ENCODE measurements at regions not wholly inside any gene's neighbourhood (a gene's known extent, or its start where the extent isn't known, plus 50 kb on each side); places are given as distances from the start of the nearest gene placed in this dataset.

DNA sequence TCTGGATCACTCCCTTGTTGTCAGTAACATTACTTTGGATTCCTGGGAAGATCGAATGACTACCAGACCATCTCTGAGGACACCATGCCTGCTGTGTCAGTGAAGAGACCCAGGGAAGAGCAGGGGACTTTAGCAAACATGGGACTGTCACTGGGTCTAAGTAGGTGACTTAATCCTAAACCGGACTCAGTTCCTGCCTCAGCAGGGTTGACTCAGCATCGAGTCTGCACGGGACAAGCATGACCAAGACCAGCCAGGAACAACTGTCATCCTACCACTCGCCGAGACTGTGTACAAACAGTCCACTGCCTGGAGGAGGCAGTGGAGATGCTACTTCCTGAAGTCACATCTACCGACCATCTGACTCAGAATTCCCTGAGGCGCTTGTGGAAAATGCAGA lies 53.2 kb upstream of the RAB4A start:
- Histone ChIP-seq H3K4me1 (ENCODE audit: low read length) (no peaks in the 10 kb centered on the region), H3K4me2 (ENCODE audit: low read depth, low read length) (no peak overlapping the region), H3K79me2 (ENCODE audit: low read length) (no peaks in the 10 kb centered on the region), H3K4me3 (ENCODE audit: low read length) (no peak overlapping the region), H3F3A (ENCODE audit: insufficient read depth, low read length) (no peaks in the 10 kb centered on the region), H3K27ac (ENCODE audit: low read length) (no peak overlapping the region), H3K9me2 (replicated peaks; ENCODE audit: insufficient read depth, low read length) (no peaks in the 10 kb centered on the region), H3K9ac (ENCODE audit: low read length) (no peak overlapping the region), H2AFZ (ENCODE audit: low read length) (no peak overlapping the region), H3K27me3 (replicated peaks; ENCODE audit: insufficient read depth, low read length) (no peaks in the 10 kb centered on the region), H4K20me1 (ENCODE audit: insufficient read depth, low read length) (no peaks in the 10 kb centered on the region), H3K9me3 (replicated peaks; ENCODE audit: insufficient read depth, low read length) (no peaks in the 10 kb centered on the region), H3K36me3 (replicated peaks; ENCODE audit: insufficient read depth, low read length) (no peaks in the 10 kb centered on the region)
- DNase-seq = no peak
- TF ChIP-seq, protein P1, sequence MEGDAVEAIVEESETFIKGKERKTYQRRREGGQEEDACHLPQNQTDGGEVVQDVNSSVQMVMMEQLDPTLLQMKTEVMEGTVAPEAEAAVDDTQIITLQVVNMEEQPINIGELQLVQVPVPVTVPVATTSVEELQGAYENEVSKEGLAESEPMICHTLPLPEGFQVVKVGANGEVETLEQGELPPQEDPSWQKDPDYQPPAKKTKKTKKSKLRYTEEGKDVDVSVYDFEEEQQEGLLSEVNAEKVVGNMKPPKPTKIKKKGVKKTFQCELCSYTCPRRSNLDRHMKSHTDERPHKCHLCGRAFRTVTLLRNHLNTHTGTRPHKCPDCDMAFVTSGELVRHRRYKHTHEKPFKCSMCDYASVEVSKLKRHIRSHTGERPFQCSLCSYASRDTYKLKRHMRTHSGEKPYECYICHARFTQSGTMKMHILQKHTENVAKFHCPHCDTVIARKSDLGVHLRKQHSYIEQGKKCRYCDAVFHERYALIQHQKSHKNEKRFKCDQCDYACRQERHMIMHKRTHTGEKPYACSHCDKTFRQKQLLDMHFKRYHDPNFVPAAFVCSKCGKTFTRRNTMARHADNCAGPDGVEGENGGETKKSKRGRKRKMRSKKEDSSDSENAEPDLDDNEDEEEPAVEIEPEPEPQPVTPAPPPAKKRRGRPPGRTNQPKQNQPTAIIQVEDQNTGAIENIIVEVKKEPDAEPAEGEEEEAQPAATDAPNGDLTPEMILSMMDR (IDR thresholded peaks at IDR 0.05; ENCODE audit: low read length) = no peak
- TF ChIP-seq EZH2phosphoT487 (IDR thresholded peaks at IDR 0.05; ENCODE audit: low read length) = no peak
- no peak for TF ChIP-seq EZH2 (optimal IDR thresholded peaks at IDR 0.05; ENCODE audit: low read depth, low read length)

DNA sequence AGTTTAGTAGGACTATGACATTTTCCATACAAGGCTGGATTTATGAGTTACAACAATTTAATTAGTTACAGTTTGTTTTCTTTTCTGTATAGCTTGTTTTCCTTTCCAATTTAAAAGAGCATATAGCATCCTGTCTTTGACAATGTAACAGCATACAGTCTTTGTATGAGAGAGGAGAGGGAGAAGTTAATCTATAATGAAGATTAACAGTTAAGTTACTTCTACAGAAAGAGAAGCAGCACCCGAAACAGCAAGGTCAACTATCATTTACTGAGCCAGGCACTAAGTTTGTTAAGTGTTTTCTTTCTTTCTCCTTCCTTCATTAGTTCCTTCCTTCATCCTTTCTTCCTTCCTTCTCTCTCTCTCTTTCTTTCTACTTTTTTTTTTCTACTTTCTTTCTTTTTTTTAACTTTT lies 52.3 kb upstream of the RAB4A start:
- DNase-seq = no peak
- no peaks in the 10 kb centered on the region for H3K4me1 ChIP-seq (ENCODE audit: low read length)
- no peak overlapping the region for H2AFZ ChIP-seq (ENCODE audit: low read length)
- no peaks in the 10 kb centered on the region for H3K36me3 ChIP-seq (replicated peaks; ENCODE audit: insufficient read depth, low read length)
- H3K27me3 ChIP-seq (replicated peaks; ENCODE audit: insufficient read depth, low read length) = no peaks in the 10 kb centered on the region
- no peak overlapping the region for H3K27ac ChIP-seq (ENCODE audit: low read length)
- H3F3A ChIP-seq (ENCODE audit: insufficient read depth, low read length) = no peaks in the 10 kb centered on the region
- no peaks in the 10 kb centered on the region for H4K20me1 ChIP-seq (ENCODE audit: insufficient read depth, low read length)
- no peak overlapping the region for H3K4me2 ChIP-seq (ENCODE audit: low read depth, low read length)
- H3K9me3 ChIP-seq (replicated peaks; ENCODE audit: insufficient read depth, low read length) = no peaks in the 10 kb centered on the region
- no peak overlapping the region for H3K4me3 ChIP-seq (ENCODE audit: low read length)
- H3K9me2 ChIP-seq (replicated peaks; ENCODE audit: insufficient read depth, low read length) = no peaks in the 10 kb centered on the region
- TF ChIP-seq, protein P1 (IDR thresholded peaks at IDR 0.05; ENCODE audit: low read length) = no peak
- TF ChIP-seq EZH2phosphoT487 (IDR thresholded peaks at IDR 0.05; ENCODE audit: low read length) (no peak), EZH2 (optimal IDR thresholded peaks at IDR 0.05; ENCODE audit: low read depth, low read length) (no peak)
- H3K9ac ChIP-seq (ENCODE audit: low read length) = no peak overlapping the region
- no peaks in the 10 kb centered on the region for H3K79me2 ChIP-seq (ENCODE audit: low read length)

DNA sequence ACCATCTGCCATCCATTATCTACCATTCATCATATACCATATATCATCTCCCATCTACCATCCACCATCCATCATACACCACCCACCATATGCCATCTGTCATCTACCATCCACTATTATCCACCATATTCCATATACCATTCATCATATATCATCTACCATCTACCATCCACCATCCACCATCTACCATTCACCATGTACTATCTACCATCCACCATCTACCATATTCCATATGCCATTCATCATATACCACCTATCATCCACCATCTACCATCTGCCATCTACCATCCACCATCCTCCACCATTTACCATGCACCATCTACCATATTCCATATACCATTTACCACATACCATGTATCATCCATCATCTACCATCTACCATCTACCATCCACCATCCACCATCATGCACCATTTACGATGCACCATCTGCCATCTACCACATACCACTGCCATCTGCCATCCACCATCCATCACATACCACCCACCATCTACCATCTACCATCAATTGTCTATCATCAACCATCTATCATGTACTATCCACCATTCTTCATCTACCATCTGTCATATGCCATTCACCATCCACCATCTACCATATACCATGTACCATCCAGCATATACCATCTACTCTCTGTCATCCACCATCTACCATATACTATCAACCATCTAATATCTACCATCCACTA lies 50.6 kb upstream of the RAB4A start:
- Histone ChIP-seq H2AFZ (ENCODE audit: low read length) (no peak overlapping the region), H3K4me2 (ENCODE audit: low read depth, low read length) (no peak overlapping the region), H3K4me3 (ENCODE audit: low read length) (no peak overlapping the region), H3K9me3 (replicated peaks; ENCODE audit: insufficient read depth, low read length) (no peaks in the 10 kb centered on the region), H3K9ac (ENCODE audit: low read length) (no peak overlapping the region), H3K27me3 (replicated peaks; ENCODE audit: insufficient read depth, low read length) (no peaks in the 10 kb centered on the region), H4K20me1 (ENCODE audit: insufficient read depth, low read length) (no peaks in the 10 kb centered on the region), H3K36me3 (replicated peaks; ENCODE audit: insufficient read depth, low read length) (no peaks in the 10 kb centered on the region), H3F3A (ENCODE audit: insufficient read depth, low read length) (no peaks in the 10 kb centered on the region), H3K4me1 (ENCODE audit: low read length) (no peaks in the 10 kb centered on the region), H3K9me2 (replicated peaks; ENCODE audit: insufficient read depth, low read length) (no peaks in the 10 kb centered on the region), H3K27ac (ENCODE audit: low read length) (no peak overlapping the region), H3K79me2 (ENCODE audit: low read length) (no peaks in the 10 kb centered on the region)
- TF ChIP-seq, protein P1 (IDR thresholded peaks at IDR 0.05; ENCODE audit: low read length) = no peak
- TF ChIP-seq EZH2phosphoT487 (IDR thresholded peaks at IDR 0.05; ENCODE audit: low read length) (no peak), EZH2 (optimal IDR thresholded peaks at IDR 0.05; ENCODE audit: low read depth, low read length) (no peak)
- no peak for DNase-seq
